Adrenal gland (tissue), 5 donors: ENCODE measurements at regions not wholly inside any gene's neighbourhood (a gene's known extent, or its start where the extent isn't known, plus 50 kb on each side); places are given as distances from the start of the nearest gene placed in this dataset.

ENCODE experiments used
- CTCF ChIP-seq, 6 experiments: fragments of 450-650 bp in 4 of 6; fragments of 200-600 bp in 2 of 6; sonication (generic) in 1 of 6; IDR thresholded peaks; 1 replicate in 5 of 6; 2 replicates in 1 of 6; pipeline versions ENCODE4 v1.5.1 to v1.8.0; 2016 to 2021; ENCODE audit warnings: antibody characterized with exemption in 6 of 6, mild to moderate bottlenecking in 2 of 6, moderate library complexity in 1 of 6
- POLR2A ChIP-seq, 2 donors: fragments of 450-650 bp; IDR thresholded peaks; one replicate each; pipeline ENCODE4 v1.6.1; 2017; ENCODE audit warnings: antibody characterized with exemption in 2 of 2, mild to moderate bottlenecking in 2 of 2, moderate library complexity in 1 of 2
- donor health status: DM: no; HTN: no; CAD: no.

GRCh38 chr3:150079029-150079739, 108.5 kb upstream of the PFN2 start:
- TF ChIP-seq POLR2A (IDR thresholded peaks at IDR 0.05) (no peak), CTCF (IDR thresholded peaks at IDR 0.05) (no peak)
